GM19238 (cell line): ENCODE measurements at regions not wholly inside any gene's neighbourhood (a gene's known extent, or its start where the extent isn't known, plus 50 kb on each side); places are given as distances from the start of the nearest gene placed in this dataset.
"Not testable (repeated sequence)": the region's sequence is repeated elsewhere in the genome, so short reads cannot be mapped to it uniquely, and the experiment has no call there.

Experiments used
- DNase-seq: peaks from one replicate; pipeline ENCODE4 v3.0.0; 2011; ENCODE audit warnings: low spot score; ENCODE audit not compliant: insufficient read length

DNA sequence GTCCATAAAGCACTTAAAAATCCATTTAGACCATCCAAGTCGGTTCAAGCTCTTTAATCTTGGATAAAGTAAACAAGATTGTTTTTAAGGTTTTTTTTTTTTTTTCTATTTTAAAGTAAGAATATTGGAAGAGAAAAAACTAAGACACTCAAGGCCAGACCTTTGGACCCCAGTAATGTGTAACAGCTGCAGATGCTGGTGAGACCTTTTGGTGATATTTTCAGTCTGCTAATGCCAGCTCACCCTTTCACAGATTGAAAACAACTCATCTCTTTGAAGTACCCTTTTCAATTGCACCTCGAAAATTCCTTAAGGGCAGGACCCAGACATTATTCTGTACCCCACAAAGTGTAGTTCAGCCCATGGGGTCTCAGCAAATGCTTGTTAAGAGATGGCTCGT is 260.7 kb upstream of the CTNNB1 start:
- no peak for DNase-seq

- no peak for DNase-seq
These were observed 260.1 kb upstream of the CTNNB1 start for GRCh38 chr3:40939030-40939740.

- no peak for DNase-seq
These were observed 259.6 kb upstream of the CTNNB1 start for GRCh38 chr3:40939741-40940130.

- DNase-seq = no peak
These were observed 258.7 kb upstream of the CTNNB1 start for GRCh38 chr3:40940651-40941050.

GRCh38 chr3:40947022-40947421 is 252.3 kb upstream of the CTNNB1 start:
- not testable (repeated sequence) for DNase-seq

- DNase-seq = not testable (repeated sequence)
These were observed 250.0 kb upstream of the CTNNB1 start for GRCh38 chr3:40949347-40949746.

DNA sequence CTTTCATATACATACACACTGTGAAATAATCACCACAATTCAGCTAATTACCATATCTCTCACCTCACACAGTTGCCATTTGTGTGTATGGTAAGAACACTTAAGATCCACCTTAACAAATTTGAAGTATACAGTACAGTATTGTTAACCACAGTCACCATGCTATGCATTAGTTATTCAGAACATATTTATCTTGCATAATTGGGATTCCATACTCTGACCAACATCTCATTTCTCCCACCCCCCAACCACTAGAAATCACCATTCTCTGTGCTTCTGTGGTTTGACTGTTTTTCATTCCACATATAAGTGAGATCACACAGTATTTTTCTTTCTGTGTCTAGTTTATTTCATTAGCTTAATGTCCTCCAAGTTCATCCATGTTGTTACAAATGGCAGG is 247.7 kb upstream of the CTNNB1 start:
- no peak for DNase-seq

GRCh38 chr3:40961104-40961857 is 238.0 kb upstream of the CTNNB1 start:
- no peak for DNase-seq

- DNase-seq = no peak
These were observed 236.6 kb upstream of the CTNNB1 start for GRCh38 chr3:40962721-40963120.

DNA sequence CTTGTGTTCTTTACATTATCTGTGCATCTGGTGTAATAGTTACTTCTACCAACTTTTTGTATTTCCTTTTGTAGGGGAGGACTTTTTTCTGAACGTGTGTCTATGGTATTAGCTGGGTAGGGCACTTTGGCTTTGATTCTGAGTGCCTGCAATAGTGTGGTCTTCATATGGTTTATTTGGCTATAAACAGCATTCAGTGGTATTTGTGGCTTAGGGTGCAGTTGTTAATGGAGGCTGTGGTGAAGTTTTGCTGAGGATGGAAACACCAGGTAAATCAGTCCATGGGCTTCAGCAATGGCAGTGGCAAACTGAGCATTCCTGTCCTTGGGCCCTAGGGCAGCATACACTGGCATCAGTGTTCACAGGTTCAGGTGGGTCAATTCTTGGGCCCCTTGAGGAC is 230.6 kb upstream of the CTNNB1 start:
- no peak for DNase-seq

DNA sequence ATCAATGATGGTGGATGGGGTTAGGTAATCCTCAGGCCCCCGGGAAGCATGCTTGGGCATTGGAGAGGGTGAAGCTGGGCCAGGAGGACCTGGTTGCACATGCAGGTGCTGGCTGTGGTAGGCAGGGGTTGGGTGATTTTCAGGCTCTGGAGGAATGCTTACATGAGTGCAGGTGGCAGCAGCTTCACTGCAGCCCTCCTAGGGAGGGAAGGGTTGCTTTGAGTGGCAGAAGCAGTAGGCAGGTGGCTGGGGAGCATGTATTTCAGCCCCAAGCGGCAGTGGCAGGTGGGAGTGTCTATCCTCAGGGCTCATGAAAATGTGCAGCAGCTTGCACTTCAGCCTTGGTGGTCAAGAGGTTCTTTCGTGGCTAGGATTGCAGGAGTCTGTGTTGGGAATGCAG is 230.0 kb upstream of the CTNNB1 start:
- DNase-seq = no peak

GRCh38 chr3:40969756-40970466 is 229.4 kb upstream of the CTNNB1 start:
- no peak for DNase-seq

- peak; percentile 54 for DNase-seq
These were observed 227.8 kb upstream of the CTNNB1 start for GRCh38 chr3:40971191-40972168.

- no peak for DNase-seq
These were observed 227.0 kb upstream of the CTNNB1 start for GRCh38 chr3:40972350-40972749.

GRCh38 chr3:40973141-40973540 is 226.2 kb upstream of the CTNNB1 start:
- no peak for DNase-seq

DNA sequence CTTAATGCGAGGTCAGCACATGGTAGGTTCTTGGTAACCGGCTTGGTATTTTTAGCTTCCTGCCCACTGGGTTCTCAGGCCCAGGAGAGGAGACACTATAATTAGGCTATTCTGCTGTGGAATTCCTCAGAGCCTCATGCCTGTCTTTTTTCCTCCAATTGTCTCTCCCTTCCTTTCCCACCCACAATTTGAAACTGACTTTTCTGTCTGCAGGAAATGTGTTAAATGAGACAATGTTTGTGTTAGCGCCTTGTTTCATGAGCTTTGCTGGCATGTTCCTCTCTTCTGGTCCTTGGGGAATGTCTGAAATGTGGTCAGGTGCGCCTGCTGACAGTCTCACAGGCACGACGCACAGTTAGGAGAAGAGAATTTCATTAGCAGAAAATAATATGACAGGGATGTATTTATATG is 223.6 kb upstream of the CTNNB1 start:
- DNase-seq = no peak

DNA sequence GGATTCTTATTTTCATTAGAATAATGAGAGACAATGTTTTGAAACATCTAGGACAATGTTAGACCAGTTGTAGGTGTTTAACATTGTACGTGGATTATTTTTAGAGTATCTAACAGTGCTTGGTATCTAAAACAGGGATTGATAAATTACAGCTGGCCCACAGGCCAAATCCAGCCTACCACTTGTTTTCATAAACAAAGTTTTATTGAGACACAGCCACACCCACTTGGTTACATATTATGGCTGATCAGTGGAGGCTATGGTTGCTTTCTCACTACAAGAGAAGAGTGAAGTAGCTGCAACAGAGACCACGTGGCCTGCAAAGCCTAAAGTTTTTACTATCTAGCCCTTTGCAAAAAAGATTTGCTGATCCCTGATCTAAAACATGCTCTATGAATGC is 223.1 kb upstream of the CTNNB1 start:
- DNase-seq = no peak

DNA sequence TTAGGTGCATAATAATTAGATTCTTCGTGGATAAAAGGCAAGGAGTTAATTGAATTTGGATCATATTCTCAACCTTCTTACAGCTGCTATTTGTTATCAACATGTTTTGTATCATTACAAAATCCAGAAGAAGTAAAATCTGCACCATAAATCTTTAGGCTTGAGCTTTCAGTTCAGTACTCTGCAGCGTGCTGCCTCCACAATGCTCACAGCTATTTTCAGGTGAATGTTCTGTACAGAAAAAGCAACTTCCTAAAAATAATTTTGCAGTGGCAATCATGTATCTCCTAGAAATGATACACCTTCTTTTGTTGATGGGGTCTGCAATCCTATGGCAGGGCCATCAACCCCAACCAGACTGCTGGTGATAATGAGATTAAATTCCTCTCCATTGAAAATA is 220.9 kb upstream of the CTNNB1 start:
- no peak for DNase-seq

GRCh38 chr3:40979962-40980361 is 219.3 kb upstream of the CTNNB1 start:
- DNase-seq = no peak

DNA sequence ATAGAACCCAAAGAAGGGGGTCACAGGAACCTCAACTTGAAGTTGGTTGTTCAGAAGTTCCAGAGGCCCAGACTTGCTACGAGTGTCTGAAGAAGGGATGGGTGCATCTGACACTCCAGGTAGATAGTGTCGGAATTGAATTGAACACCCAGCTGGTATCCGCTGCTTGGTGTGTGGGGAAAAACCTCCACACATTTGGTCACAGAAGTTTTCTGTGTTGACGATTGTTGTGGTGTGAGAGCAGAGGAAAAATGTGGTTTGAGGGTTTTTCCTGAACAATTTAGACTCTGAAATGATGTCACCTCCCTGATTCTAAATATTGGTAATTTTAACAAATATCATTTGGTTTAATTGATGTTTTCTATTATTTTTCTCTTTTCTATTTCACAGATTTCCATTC is 218.8 kb upstream of the CTNNB1 start:
- DNase-seq = no peak

DNA sequence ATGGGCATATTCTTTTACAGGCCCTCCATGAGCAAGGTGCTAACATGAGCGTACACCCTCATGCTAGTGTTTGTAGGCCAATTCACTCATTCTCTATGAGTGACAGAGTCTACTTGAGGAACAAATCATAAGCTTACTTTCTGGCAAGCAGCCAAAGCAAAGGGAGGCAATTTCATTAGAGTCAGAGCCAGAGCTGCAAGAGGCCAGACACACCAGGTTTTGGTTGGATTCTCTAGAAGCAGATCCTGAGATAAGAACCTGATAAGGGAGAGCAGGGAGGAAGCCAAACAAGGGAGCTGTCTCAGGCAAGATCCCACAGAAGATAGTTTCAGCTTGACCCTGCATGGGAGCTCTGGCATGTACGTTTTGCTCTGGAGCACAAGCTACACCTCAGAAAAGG is 214.1 kb upstream of the CTNNB1 start:
- DNase-seq = no peak
